ENCODE measurements at regions not wholly inside any gene's neighbourhood (a gene's known extent, or its start where the extent isn't known, plus 50 kb on each side); places are given as distances from the start of the nearest gene placed in this dataset.

GRCh38 chr10:35993591-35994515 lies 351.8 kb upstream of the FZD8 start:
- TF ChIP-seq, protein P1, sequence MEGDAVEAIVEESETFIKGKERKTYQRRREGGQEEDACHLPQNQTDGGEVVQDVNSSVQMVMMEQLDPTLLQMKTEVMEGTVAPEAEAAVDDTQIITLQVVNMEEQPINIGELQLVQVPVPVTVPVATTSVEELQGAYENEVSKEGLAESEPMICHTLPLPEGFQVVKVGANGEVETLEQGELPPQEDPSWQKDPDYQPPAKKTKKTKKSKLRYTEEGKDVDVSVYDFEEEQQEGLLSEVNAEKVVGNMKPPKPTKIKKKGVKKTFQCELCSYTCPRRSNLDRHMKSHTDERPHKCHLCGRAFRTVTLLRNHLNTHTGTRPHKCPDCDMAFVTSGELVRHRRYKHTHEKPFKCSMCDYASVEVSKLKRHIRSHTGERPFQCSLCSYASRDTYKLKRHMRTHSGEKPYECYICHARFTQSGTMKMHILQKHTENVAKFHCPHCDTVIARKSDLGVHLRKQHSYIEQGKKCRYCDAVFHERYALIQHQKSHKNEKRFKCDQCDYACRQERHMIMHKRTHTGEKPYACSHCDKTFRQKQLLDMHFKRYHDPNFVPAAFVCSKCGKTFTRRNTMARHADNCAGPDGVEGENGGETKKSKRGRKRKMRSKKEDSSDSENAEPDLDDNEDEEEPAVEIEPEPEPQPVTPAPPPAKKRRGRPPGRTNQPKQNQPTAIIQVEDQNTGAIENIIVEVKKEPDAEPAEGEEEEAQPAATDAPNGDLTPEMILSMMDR (IDR thresholded peaks at IDR 0.05; ENCODE audit: control extremely low read depth in 1 of 3, insufficient read depth in 1 of 3, low read depth in 1 of 3, low read length in 3 of 3), result no peak
- TF ChIP-seq ZNF274 (IDR thresholded peaks at IDR 0.05; ENCODE audit: borderline replicate concordance, extremely low read depth, low read length) (no peak), JUN (IDR thresholded peaks at IDR 0.05; ENCODE audit: low read depth, low read length) (no peak)
